CD4-positive, alpha-beta T cell (primary cell): ENCODE measurements at regions not wholly inside any gene's neighbourhood (a gene's known extent, or its start where the extent isn't known, plus 50 kb on each side); places are given as distances from the start of the nearest gene placed in this dataset.

Source experiments
- ATAC-seq: fragments of 200-7000 bp; cut with Tn5 transposase; one replicate; pipeline ENCODE4 v1.10.0; 2022; ENCODE audit warnings: mild to moderate bottlenecking; ENCODE audit not compliant: poor library complexity
- CTCF ChIA-PET: fragments of 350-600 bp; sonication (Branson Sonifier 250); formaldehyde crosslinking; loops from one replicate; lab custom pipeline; 2021; ENCODE audit warnings: antibody characterized with exemption, inconsistent platforms; lab: Charles Lee
- POLR2A ChIA-PET: fragments of 350-600 bp; sonication (Branson Sonifier 250); formaldehyde crosslinking; loops from one replicate; lab custom pipeline; 2021; ENCODE audit warnings: antibody characterized with exemption, inconsistent platforms; lab: Charles Lee
- DNase-seq, 14 experiments: peaks; one replicate each; pipeline ENCODE4 v3.0.0-alpha.2; 2013 to 2020; ENCODE audit warnings: mixed read lengths in 2 of 14
- H3K27ac ChIP-seq, 2 donors: one replicate each; pipeline versions ENCODE4 v1.5.1 to v1.7.0; 2013; ENCODE audit warnings: low read length in 2 of 2, low read depth in 1 of 2, mild to moderate bottlenecking in 1 of 2
- H3K27me3 ChIP-seq, 2 experiments: 1 replicate in 1 of 2; 2 replicates in 1 of 2; pipeline versions ENCODE4 v1.6.1 to v1.7.0; 2013; ENCODE audit warnings: low read length in 2 of 2, control low read depth in 1 of 2, mild to moderate bottlenecking in 1 of 2, moderate library complexity in 1 of 2; ENCODE audit not compliant: insufficient read depth in 2 of 2, control insufficient read depth in 1 of 2
- H3K36me3 ChIP-seq: one replicate; pipeline ENCODE4 v1.6.1; 2013; ENCODE audit warnings: low read length, control low read depth; ENCODE audit not compliant: insufficient read depth
- H3K4me1 ChIP-seq: one replicate; pipeline ENCODE4 v1.6.1; 2013; ENCODE audit warnings: low read length, control low read depth; ENCODE audit not compliant: insufficient read depth
- H3K4me3 ChIP-seq: one replicate; pipeline ENCODE4 v1.5.1; 2013; ENCODE audit warnings: mild to moderate bottlenecking, low read length, moderate library complexity
- H3K9me3 ChIP-seq, 2 experiments: 1 replicate in 1 of 2; 2 replicates in 1 of 2; pipeline versions ENCODE4 v1.6.1 to v1.7.0; 2013; ENCODE audit warnings: low read length in 2 of 2, mild to moderate bottlenecking in 2 of 2, control low read depth in 1 of 2, moderate library complexity in 1 of 2; ENCODE audit not compliant: control insufficient read depth in 1 of 2, insufficient read depth in 1 of 2
- H3K27ac Mint-ChIP-seq: one replicate; pipeline ENCODE4 v1.8.0; 2020; ENCODE audit warnings: mixed read lengths
- H3K27me3 Mint-ChIP-seq: one replicate; pipeline ENCODE4 v1.8.0; 2021; ENCODE audit warnings: mixed read lengths
- H3K36me3 Mint-ChIP-seq: one replicate; pipeline ENCODE4 v1.8.0; 2021; ENCODE audit warnings: low read depth, mixed read lengths
- H3K4me1 Mint-ChIP-seq: one replicate; pipeline ENCODE4 v1.8.0; 2021; ENCODE audit warnings: low read depth, mixed read lengths
- H3K4me3 Mint-ChIP-seq: one replicate; pipeline ENCODE4 v1.8.0; 2020; ENCODE audit warnings: mild to moderate bottlenecking, mixed read lengths
- H3K9me3 Mint-ChIP-seq: one replicate; pipeline ENCODE4 v1.8.0; 2020; ENCODE audit warnings: mixed read lengths
- CTCF ChIP-seq: fragments of 200-600 bp; IDR thresholded peaks from one replicate; pipeline ENCODE4 v1.8.0; 2022; ENCODE audit warnings: antibody characterized with exemption, mild to moderate bottlenecking
- intact Hi-C, 2 experiments: fragments of 100-400 bp; cut with DNase I in 1 of 2; cut with micrococcal nuclease in 1 of 2; formaldehyde crosslinking; loops; one replicate each; pipeline versions ENCODE4 v1.15.1 to v1.9.0; 2023 to 2025; cut with DNase I, micrococcal nuclease

DNA sequence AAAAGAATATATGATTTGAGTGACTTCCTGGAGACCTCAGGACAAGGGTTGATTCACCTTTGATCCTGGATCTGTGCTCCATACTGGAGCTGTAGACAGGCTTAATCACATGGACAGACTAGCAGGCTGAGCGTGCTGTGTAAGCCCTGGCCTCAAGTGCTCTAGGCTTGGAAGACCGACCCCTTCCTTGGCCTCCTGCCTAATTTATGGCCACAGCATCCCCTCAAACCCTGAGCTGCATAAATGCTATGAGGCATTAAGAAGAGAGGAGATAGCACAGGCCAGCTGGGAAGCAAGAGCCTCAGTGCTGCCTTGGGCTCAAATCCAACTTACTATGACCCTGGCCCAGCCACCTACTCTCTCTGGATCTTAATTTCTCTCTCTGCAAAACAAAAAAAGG, 385.1 kb downstream of the BUD13 start:
- Mint-ChIP-seq H3K4me1 (no peaks in the 10 kb centered on the region), H3K36me3 (no peaks in the 10 kb centered on the region), H3K9me3 (no peaks in the 10 kb centered on the region), H3K4me3 (no peak overlapping the region), H3K27ac (no peak overlapping the region), H3K27me3 (peaks cover 15% of the 10 kb centered on the region)
- no peaks in the 10 kb centered on the region for H3K27me3 ChIP-seq
- H3K4me3 ChIP-seq = no peak overlapping the region
- no peaks in the 10 kb centered on the region for H3K4me1 ChIP-seq
- no peak for TF ChIP-seq CTCF
- H3K36me3 ChIP-seq = no peaks in the 10 kb centered on the region
- no peak for ATAC-seq
- intact Hi-C loops = no loop called here
- peaks cover 0 to 17% of the 10 kb centered on the region in 2 experiments for H3K9me3 ChIP-seq
- CTCF ChIA-PET = interaction anchor here (1.1 kb wide), 1 partner anchor 9 kb away, joined by 3 read pairs; no protein-coding TSS in a partner anchor
- POLR2A ChIA-PET = no interaction called here
- H3K27ac ChIP-seq = no peak overlapping the region
- DNase-seq = no peak

DNA sequence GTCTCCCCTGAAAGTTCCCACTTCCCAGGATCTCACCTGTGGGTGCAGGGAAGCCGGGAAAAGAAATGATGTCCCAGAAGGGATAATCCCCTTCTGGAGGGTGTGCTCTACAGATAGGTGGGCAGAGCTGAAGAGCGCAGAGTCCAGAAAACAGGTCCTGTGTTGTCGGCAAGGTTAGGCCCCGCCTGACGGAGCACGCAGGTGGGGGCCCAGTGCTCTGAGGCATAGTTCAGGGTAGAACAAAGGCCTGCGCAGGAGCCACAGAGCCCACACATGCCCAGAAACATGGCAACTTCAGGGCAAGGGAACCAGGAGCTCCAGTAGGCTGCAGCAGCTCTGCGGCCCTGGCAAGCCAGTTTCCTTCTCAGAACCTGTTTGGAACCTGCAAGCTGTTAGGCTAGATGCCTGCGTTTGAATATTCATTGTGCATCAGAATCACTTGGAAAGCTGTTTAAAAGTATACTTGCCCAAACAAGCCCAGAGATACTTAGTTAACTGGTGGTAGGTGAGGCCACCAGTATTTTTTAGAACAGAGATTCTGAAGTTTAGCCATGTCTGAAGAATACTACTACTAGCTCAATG, 386.6 kb downstream of the BUD13 start:
- Histone ChIP-seq H3K36me3 (no peaks in the 10 kb centered on the region), H3K4me1 (no peaks in the 10 kb centered on the region), H3K4me3 (no peak overlapping the region), H3K27ac (no peak overlapping the region), H3K9me3 (peaks cover 0 to 14% of the 10 kb centered on the region in 2 experiments), H3K27me3 (no peaks in the 10 kb centered on the region)
- Mint-ChIP-seq H3K9me3 (no peaks in the 10 kb centered on the region), H3K27ac (no peak overlapping the region), H3K27me3 (peaks cover 6% of the 10 kb centered on the region), H3K4me1 (no peaks in the 10 kb centered on the region), H3K36me3 (no peaks in the 10 kb centered on the region), H3K4me3 (no peak overlapping the region)
- CTCF ChIA-PET = interaction anchor here (0.7 to 1.1 kb wide), 2 partner anchors 10 kb away, joined by 3 read pairs; no protein-coding TSS in a partner anchor
- POLR2A ChIA-PET = no interaction called here
- ATAC-seq = no peak
- no peak for DNase-seq
- TF ChIP-seq CTCF = no peak
- intact Hi-C loops = no loop called here

DNA sequence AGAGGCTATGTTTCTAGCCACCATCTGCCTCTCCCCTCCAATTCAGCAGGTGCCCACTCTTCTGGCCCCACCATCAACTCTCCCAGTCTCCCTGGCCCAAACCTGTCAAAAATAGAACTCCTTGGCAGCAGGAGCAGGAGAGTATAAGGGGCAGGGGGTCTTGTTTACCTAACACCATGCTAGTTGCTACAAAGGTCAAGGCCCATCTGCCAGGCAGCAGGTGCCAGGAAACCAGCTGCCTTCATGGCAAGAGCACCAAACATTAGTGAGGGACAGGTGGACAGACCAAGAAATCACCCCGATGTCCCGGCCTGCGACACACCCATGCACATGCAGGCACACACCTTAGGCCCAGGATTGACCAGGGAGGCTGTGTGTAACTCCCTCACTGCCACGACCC, 387.9 kb downstream of the BUD13 start:
- Mint-ChIP-seq H3K4me3 (no peak overlapping the region), H3K4me1 (no peaks in the 10 kb centered on the region), H3K27me3 (peaks cover under 1% of the 10 kb centered on the region), H3K36me3 (no peaks in the 10 kb centered on the region), H3K9me3 (no peaks in the 10 kb centered on the region), H3K27ac (no peak overlapping the region)
- no peak for ATAC-seq
- intact Hi-C loops = no loop called here
- Histone ChIP-seq H3K27ac (no peak overlapping the region), H3K9me3 (peaks cover 0 to 14% of the 10 kb centered on the region in 2 experiments), H3K4me1 (no peaks in the 10 kb centered on the region), H3K27me3 (no peaks in the 10 kb centered on the region), H3K4me3 (no peak overlapping the region), H3K36me3 (no peaks in the 10 kb centered on the region)
- ChIA-PET CTCF (no interaction called here), POLR2A (no interaction called here)
- TF ChIP-seq CTCF = no peak
- no peak for DNase-seq
